Activated CD4-positive, alpha-beta T cell treated with anti-CD3 and anti-CD28 coated beads for 36 hours (primary cell): ENCODE measurements at regions not wholly inside any gene's neighbourhood (a gene's known extent, or its start where the extent isn't known, plus 50 kb on each side); places are given as distances from the start of the nearest gene placed in this dataset.
A peak's percentile ranks its signal among the peaks of the same experiment; 100 is the strongest.

Experiments
- ATAC-seq: fragments of 200-7000 bp; cut with Tn5 transposase; one replicate; pipeline ENCODE4 v1.10.0; 2021; ENCODE audit warnings: mild to moderate bottlenecking, moderate library complexity
- CTCF ChIA-PET: fragments of 350-600 bp; sonication (Branson Sonifier 250); formaldehyde crosslinking; loops from one replicate; lab custom pipeline; 2021; ENCODE audit warnings: antibody characterized with exemption; lab: Charles Lee
- POLR2A ChIA-PET: fragments of 350-600 bp; sonication (Branson Sonifier 250); formaldehyde crosslinking; loops from one replicate; lab custom pipeline; 2021; ENCODE audit warnings: antibody characterized with exemption, inconsistent platforms; lab: Charles Lee
- DNase-seq: peaks from one replicate; pipeline ENCODE4 v3.0.0-alpha.2; 2020
- H3K27ac Mint-ChIP-seq: one replicate; pipeline ENCODE4 v1.8.0; 2021; ENCODE audit warnings: mixed read lengths
- H3K27me3 Mint-ChIP-seq: one replicate; pipeline ENCODE4 v1.8.0; 2021; ENCODE audit warnings: mixed read lengths
- H3K36me3 Mint-ChIP-seq: one replicate; pipeline ENCODE4 v1.8.0; 2021; ENCODE audit warnings: low read depth, mixed read lengths
- H3K4me1 Mint-ChIP-seq: one replicate; pipeline ENCODE4 v1.8.0; 2021; ENCODE audit warnings: mixed read lengths
- H3K4me3 Mint-ChIP-seq: one replicate; pipeline ENCODE4 v1.8.0; 2021; ENCODE audit warnings: mild to moderate bottlenecking, moderate library complexity, mixed read lengths
- H3K9me3 Mint-ChIP-seq: one replicate; pipeline ENCODE4 v1.8.0; 2021; ENCODE audit warnings: low read depth, mixed read lengths
- intact Hi-C, 2 experiments: fragments of 100-400 bp; cut with DNase I in 1 of 2; cut with micrococcal nuclease in 1 of 2; formaldehyde crosslinking; loops; one replicate each; pipeline versions ENCODE4 v1.14.2 to v1.15.1; 2022 to 2024; cut with DNase I, micrococcal nuclease

- no peak overlapping the region for H3K4me3 Mint-ChIP-seq
- DNase-seq (no peak), ATAC-seq (no peak)
- intact Hi-C loops: no loop called here
- CTCF ChIA-PET: no interaction called here
- peaks cover 4% of the 10 kb centered on the region for H3K4me1 Mint-ChIP-seq
- peaks cover 2% of the 10 kb centered on the region for H3K9me3 Mint-ChIP-seq
- POLR2A ChIA-PET: no interaction called here
- peaks cover 5% of the 10 kb centered on the region for H3K27me3 Mint-ChIP-seq
- no peaks in the 10 kb centered on the region for H3K36me3 Mint-ChIP-seq
- H3K27ac Mint-ChIP-seq: no peak overlapping the region
Observed at GRCh38 chr10:90167174-90168064, 466.0 kb downstream of the KIF20B start.

- no peak overlapping the region for H3K27ac Mint-ChIP-seq
- ChIA-PET POLR2A (no interaction called here), CTCF (no interaction called here)
- DNase-seq: no peak
- H3K36me3 Mint-ChIP-seq: no peaks in the 10 kb centered on the region
- no peaks in the 10 kb centered on the region for H3K9me3 Mint-ChIP-seq
- H3K4me1 Mint-ChIP-seq: peaks cover 4% of the 10 kb centered on the region
- peaks cover 5% of the 10 kb centered on the region for H3K27me3 Mint-ChIP-seq
- H3K4me3 Mint-ChIP-seq: no peak overlapping the region
- intact Hi-C loops: no loop called here
- no peak for ATAC-seq
Observed at GRCh38 chr10:90168244-90168643, 466.9 kb downstream of the KIF20B start.

- Mint-ChIP-seq H3K27ac (no peak overlapping the region), H3K4me1 (peaks cover 4% of the 10 kb centered on the region), H3K27me3 (peaks cover 4% of the 10 kb centered on the region), H3K9me3 (no peaks in the 10 kb centered on the region), H3K4me3 (no peak overlapping the region), H3K36me3 (no peaks in the 10 kb centered on the region)
- POLR2A ChIA-PET: interaction anchor here (0.5 kb wide), 1 partner anchor 33 kb away, joined by 3 read pairs; no protein-coding TSS in a partner anchor
- ATAC-seq: peak; percentile 49
- intact Hi-C loops: no loop called here
- peak; percentile 18 for DNase-seq
- CTCF ChIA-PET: no interaction called here
Observed at GRCh38 chr10:90171014-90171722, 469.8 kb downstream of the KIF20B start.

- Mint-ChIP-seq H3K4me3 (no peak overlapping the region), H3K4me1 (peaks cover 4% of the 10 kb centered on the region), H3K9me3 (no peaks in the 10 kb centered on the region), H3K27me3 (peaks cover 3% of the 10 kb centered on the region), H3K36me3 (no peaks in the 10 kb centered on the region), H3K27ac (no peak overlapping the region)
- ChIA-PET POLR2A (no interaction called here), CTCF (no interaction called here)
- ATAC-seq (no peak), DNase-seq (no peak)
- intact Hi-C loops: no loop called here
Observed at GRCh38 chr10:90174531-90174930, 473.1 kb downstream of the KIF20B start.

GRCh38 chr10:90175161-90175681 lies 473.8 kb downstream of the KIF20B start:
- Mint-ChIP-seq H3K27ac (no peak overlapping the region), H3K4me1 (peaks cover 4% of the 10 kb centered on the region), H3K27me3 (peaks cover 3% of the 10 kb centered on the region), H3K36me3 (no peaks in the 10 kb centered on the region), H3K9me3 (no peaks in the 10 kb centered on the region), H3K4me3 (no peak overlapping the region)
- no peak for DNase-seq
- POLR2A ChIA-PET: no interaction called here
- intact Hi-C loops: no loop called here
- CTCF ChIA-PET: no interaction called here
- ATAC-seq: no peak

GRCh38 chr10:90179696-90180407 lies 478.5 kb downstream of the KIF20B start:
- no peaks in the 10 kb centered on the region for H3K27me3 Mint-ChIP-seq
- ChIA-PET CTCF (no interaction called here), POLR2A (no interaction called here)
- ATAC-seq: no peak
- H3K4me3 Mint-ChIP-seq: no peak overlapping the region
- no peak overlapping the region for H3K27ac Mint-ChIP-seq
- no peaks in the 10 kb centered on the region for H3K9me3 Mint-ChIP-seq
- no peaks in the 10 kb centered on the region for H3K4me1 Mint-ChIP-seq
- no peaks in the 10 kb centered on the region for H3K36me3 Mint-ChIP-seq
- intact Hi-C loops: no loop called here
- no peak for DNase-seq

GRCh38 chr10:90180886-90181691 lies 479.7 kb downstream of the KIF20B start:
- POLR2A ChIA-PET: no interaction called here
- no peaks in the 10 kb centered on the region for H3K36me3 Mint-ChIP-seq

GRCh38 chr10:90192825-90193224 lies 491.4 kb downstream of the KIF20B start:
- POLR2A ChIA-PET: no interaction called here
- intact Hi-C loops: no loop called here
- Mint-ChIP-seq H3K9me3 (no peaks in the 10 kb centered on the region), H3K4me1 (no peaks in the 10 kb centered on the region), H3K36me3 (no peaks in the 10 kb centered on the region), H3K4me3 (no peak overlapping the region), H3K27ac (no peak overlapping the region), H3K27me3 (peaks cover 2% of the 10 kb centered on the region)
- no peak for ATAC-seq
- CTCF ChIA-PET: no interaction called here
- DNase-seq: no peak

More at GRCh38 chr10:90180886-90181691, 479.7 kb downstream of the KIF20B start:
- no peaks in the 10 kb centered on the region for H3K9me3 Mint-ChIP-seq
- no peaks in the 10 kb centered on the region for H3K4me1 Mint-ChIP-seq
- H3K27me3 Mint-ChIP-seq: no peaks in the 10 kb centered on the region
- H3K27ac Mint-ChIP-seq: no peak overlapping the region
- ATAC-seq (no peak), DNase-seq (no peak)
- intact Hi-C loops: no loop called here
- CTCF ChIA-PET: no interaction called here
- H3K4me3 Mint-ChIP-seq: no peak overlapping the region

GRCh38 chr10:90193240-90193985 lies 492.0 kb downstream of the KIF20B start:
- ChIA-PET POLR2A (no interaction called here), CTCF (no interaction called here)
- Mint-ChIP-seq H3K4me3 (no peak overlapping the region), H3K36me3 (no peaks in the 10 kb centered on the region), H3K27ac (no peak overlapping the region), H3K9me3 (no peaks in the 10 kb centered on the region), H3K27me3 (peaks cover 2% of the 10 kb centered on the region), H3K4me1 (no peaks in the 10 kb centered on the region)
- DNase-seq: no peak
- no peak for ATAC-seq
- intact Hi-C loops: no loop called here

- Mint-ChIP-seq H3K27ac (no peak overlapping the region), H3K4me3 (no peak overlapping the region), H3K36me3 (no peaks in the 10 kb centered on the region), H3K27me3 (peaks cover 2% of the 10 kb centered on the region), H3K9me3 (no peaks in the 10 kb centered on the region), H3K4me1 (no peaks in the 10 kb centered on the region)
- intact Hi-C loops: no loop called here
- POLR2A ChIA-PET: no interaction called here
- no peak for ATAC-seq
- no peak for DNase-seq
- CTCF ChIA-PET: no interaction called here
Observed at GRCh38 chr10:90195288-90195840, 494.0 kb downstream of the KIF20B start.
